GM18498 (cell line): ENCODE measurements at regions not wholly inside any gene's neighbourhood (a gene's known extent, or its start where the extent isn't known, plus 50 kb on each side); places are given as distances from the start of the nearest gene placed in this dataset.
"Not testable (repeated sequence)": the region's sequence is repeated elsewhere in the genome, so short reads cannot be mapped to it uniquely, and the experiment has no call there.

Experiments used
- ATAC-seq: cut with Tn5 transposase; IDR thresholded peaks from one replicate; pipeline ENCODE4 v1.9.1; 2021; ENCODE audit warnings: mild to moderate bottlenecking, moderate library complexity; ENCODE audit not compliant: unreplicated experiment

DNA sequence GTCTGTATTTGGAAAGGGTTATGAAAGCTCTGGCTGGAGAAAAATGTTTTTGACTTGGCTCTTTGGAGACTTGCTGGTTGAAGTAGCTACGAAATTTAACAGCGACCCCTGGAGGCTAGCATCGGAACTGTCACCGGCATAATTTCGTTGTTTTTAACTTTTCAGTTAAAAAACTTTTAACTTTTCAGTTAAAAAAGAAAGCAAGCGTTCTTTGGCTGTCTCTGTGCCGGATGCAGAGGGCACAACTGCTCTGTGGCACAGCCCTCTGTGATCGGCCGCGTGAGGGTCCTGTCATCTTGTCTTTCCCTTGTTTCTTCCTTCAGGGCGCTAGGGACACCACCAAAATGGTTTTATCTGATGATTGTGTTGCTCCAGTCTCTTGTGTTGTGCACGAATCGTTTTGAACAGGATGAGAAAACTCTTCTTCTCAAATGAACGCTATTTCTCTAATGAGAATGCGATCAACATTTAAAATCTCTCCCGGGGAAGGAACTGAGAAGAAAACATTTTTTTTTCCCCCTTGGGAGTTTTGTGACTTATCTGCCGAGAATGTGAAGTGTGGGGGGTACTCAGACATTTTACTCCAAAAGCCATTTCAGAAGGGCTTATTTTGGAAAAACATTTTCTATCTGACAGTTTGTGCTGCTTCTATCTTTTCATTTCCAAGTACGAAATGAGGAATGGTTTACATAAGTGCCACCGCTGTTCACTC lies 57.1 kb downstream of the ADCYAP1 start:
- ATAC-seq, result no peak

DNA sequence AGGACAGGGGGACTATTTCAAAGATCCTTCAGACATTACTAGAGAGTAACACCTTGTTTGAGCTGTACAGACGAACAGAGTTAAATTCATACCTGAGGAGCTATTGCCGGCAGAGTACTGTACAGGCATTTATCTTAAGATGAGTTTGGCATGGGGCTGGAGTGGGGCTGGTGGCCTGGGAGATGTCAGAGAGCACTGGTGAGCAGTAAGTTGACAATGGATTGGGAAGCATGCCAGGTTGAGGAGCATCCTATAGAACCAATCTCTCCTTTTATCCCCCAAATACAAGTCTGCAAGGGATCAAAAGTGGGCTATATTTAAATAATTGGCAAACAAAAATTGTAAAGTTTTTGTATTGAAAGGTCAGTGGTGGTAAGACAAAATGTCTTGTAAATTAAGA lies 58.6 kb downstream of the ADCYAP1 start:
- no peak for ATAC-seq

DNA sequence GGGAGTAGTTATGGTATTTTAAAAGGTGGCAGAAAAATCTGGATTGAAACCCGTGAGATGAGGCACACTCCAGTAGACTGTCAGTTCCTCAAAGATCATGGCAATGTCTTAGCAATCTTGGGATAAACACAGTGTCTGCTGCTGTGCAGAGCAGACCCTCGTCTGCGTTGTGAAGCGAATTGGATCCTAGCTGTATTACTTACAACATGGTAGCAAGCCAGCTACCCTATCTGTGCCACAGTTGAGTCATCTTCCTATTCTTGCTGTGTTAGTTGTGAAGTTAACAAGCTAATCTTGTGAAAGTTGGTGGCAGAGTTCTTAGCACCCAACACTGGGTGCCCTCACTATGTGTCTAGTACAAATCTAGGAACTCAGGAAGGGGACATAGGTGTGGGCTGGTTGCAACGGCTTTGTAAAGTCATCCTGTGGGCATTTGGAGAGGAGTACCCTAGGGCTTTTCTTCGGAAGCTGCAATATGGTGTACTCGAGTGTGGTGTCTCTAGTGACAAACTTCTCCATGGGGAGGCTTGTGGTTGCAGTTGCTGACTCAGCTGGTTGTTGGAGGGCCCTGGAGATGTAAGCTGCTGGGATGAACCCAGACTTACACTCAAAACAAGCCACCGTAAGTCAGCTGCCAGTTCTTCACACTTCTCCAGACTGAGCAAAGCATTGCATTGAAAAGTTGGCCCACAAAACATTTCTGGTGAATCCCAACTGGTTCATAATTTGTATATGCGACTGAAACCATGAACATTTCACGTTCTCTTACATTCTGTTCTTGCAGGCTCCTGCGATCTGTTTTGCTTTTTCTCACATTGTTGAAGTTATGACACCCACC lies 61.5 kb downstream of the ADCYAP1 start:
- ATAC-seq, result no peak

DNA sequence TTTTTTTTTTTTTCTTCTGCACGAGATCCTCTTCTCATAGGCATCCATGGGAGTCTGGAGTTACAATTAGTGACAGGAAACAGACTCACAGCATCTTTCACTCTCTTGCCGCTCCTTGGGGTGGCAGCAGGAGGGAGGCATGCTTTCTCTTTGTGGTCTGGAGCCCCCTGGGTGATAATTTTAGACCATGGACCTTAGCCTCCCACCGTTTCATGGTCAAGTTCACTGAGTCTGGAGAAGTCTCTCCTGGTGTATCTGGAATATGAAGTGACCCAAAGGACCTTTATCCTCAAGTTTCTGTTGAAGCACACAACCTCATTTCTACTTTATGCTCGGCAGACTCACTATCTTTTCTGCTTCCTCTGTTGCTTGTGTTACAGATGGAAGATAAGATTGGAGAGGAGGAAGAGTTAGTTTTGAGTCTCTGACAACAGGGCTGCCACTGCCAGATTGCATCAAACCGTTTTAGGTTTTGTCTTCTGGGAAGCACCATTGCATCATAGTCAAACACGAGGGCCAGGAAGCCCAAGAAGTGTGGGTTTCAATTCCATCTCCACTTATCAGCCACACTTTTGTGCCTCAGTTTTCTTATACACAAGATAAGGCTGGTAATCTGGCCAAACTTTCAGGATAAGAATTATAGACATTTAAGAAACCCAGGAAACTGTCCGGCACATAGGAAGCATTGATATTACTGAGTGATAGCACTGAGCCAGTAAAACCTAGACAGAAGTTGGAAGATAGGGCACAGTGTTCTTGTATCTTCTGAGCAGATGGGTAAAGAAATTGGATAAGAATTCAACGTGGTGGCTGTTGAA lies 62.3 kb downstream of the ADCYAP1 start:
- no peak for ATAC-seq

DNA sequence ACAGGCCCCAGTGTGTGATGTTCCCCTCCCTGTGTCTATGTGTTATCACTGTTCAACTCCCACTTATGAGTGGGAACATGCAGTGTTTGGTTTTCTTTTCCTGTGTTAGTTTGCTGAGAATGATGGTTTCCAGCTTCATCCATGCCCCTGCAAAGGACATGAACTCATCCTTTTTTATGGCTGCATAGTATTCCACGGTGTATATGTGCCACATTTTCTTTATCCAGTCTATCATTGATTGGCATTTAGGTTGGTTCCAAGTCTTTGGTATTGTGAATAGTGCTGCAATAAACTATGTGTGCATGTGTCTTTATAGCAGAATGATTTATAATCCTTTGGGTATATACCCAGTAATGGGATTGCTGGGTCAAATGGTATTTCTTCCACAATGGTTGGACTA lies 64.2 kb downstream of the ADCYAP1 start:
- not testable (repeated sequence) for ATAC-seq

DNA sequence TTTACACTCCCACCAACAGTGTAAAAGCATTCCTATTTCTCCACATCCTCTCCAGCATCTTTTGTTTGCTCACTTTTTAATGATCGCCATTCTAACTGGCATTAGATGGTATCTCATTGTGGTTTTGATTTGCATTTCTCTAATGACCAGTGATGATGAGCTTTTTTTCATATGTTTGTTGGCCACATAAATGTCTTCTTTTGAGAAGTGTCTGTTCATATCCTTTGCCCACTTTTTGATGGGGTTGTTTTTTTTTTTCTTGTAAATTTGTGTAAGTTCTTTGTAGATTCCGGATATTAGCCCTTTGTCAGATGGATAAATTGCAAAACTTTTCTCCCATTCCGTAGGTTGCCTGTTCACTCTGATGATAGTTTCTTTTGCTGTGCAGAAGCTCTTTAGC lies 64.6 kb downstream of the ADCYAP1 start:
- ATAC-seq, result not testable (repeated sequence)

DNA sequence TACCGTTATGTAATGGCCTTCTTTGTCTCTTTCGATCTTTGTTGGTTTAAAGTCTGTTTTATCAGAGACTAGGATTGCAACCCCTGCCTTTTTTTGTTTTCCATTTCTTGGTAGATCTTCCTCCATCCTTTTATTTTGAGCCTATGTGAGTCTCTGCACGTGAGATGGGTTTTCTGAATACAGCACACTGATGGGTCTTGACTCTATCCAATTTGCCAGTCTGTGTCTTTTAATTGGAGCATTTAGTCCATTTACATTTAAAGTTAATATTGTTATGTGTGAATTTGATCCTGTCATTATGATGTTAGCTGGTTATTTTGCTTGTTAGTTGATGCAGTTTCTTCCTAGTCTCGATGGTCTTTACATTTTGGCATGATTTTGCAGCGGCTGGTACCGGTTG lies 69.9 kb downstream of the ADCYAP1 start:
- ATAC-seq, result not testable (repeated sequence)

DNA sequence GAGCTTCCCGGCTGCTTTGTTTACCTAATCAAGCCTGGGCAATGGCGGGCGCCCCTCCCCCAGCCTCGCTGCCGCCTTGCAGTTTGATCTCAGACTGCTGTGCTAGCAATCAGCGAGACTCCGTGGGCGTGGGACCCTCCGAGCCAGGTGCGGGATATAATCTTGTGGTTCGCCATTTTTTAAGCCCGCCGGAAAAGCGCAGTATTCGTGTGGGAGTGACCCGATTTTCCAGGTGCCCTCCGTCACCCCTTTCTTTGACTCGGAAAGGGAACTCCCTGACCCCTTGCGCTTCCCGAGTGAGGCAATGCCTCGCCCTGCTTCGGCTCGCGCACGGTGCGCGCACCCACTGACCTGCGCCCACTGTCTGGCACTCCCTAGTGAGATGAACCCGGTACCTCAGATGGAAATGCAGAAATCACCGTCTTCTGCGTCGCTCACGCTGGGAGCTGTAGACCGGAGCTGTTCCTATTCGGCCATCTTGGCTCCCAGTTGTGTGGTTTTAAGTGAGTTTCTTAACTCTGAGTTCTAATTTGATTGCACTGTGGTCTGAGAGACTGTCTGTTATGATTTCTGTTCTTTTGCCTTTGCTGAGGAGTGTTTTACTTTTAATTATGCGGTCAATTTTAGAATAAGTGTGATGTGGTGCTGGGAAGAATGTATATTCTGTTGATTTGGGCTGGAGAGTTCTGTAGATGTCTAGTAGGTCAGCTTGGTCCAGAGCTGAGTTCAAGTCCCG lies 71.9 kb downstream of the ADCYAP1 start:
- ATAC-seq, result not testable (repeated sequence)

DNA sequence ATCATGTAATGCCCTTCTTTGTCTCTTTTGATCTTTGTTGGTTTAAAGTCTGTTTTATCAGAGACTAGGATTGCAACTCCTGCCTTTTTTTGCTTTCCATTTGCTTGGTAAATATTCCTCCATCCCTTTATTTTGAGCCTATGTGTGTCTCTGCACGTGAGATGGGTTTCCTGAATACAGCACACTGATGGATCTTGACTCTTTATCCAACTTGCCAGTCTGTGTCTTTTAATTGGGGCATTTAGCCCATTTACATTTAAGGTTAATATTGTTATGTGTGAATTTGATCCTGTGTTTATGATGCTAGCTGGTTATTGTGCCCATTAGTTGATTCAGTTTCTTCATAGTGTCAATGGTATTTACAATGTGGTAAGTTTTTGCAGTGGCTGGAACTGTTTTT lies 72.7 kb downstream of the ADCYAP1 start:
- ATAC-seq, result not testable (repeated sequence)

DNA sequence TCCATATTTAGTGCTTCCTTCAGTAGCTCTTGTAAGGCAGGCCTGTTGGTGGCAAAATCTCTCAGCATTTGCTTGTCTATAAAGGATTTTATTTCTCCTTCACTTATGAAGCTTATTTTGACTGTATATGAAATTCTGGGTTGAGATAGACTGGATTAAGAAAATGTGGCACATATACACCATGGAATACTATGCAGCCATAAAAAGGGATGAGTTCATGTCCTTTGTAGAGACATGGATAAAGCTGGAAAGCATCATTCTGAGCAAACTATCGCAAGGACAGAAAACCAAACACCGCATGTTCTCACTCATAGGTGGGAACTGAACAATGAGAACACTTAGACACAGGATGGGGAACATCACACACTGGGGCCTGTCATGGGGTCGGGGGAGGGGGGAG lies 73.1 kb downstream of the ADCYAP1 start:
- not testable (repeated sequence) for ATAC-seq

DNA sequence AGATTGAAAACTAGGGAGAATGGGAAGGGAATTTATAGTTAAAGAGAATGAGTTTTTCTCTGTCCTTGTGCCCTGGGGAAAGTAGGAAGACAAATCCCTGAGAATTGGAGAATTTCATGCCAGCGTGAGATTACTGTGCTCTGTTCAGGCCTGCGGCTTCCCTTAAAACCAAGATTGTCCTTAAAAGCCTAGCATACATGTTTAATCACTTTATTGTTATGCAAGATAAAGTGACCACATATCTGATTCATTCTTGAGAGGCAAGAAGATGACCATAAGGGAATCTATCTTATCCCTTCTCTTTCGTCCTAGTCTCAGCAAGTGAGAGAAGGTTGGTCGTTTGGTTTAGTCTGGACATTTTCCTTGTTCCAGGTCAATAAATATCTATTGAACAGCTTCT lies 75.9 kb downstream of the ADCYAP1 start:
- ATAC-seq, result no peak

DNA sequence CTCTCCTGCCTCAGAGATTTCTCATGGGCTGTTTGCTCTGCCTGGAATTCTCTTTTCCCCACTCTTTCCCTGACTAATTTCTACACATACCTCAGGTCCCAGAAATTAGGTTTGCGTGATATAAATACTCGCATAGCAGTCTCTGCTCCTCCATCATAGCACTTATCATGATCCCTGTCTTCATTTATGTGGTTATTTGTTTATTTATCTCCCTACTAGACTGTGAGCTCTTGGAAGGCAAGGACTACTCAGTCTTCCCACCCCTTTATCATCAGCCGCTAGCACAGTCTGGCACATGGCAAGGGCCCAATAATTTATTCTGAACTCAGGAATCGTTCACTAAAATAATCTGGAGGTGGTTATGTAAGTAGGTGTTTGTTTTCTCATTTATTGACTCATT lies 79.3 kb downstream of the ADCYAP1 start:
- no peak for ATAC-seq

DNA sequence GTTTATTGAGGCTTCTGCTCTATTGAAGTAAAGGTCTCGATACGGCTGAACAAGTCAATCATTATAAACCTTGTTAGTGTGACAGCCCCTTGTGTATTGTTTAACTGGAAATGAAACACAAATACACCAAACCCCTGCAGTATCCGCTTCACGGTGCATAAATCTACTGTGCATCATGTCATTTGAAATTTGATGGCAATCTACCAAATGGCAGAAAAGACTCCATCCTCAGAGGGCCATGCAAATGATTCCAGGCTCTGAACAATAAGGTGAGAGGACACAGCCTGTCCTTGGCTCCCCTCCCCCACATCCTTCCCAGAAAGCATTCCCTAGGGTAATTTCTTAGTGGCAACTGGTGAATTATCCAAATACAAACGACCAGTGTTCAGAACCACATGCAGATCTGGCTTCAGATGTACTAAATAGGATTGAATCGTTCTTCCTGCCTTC lies 80.6 kb downstream of the ADCYAP1 start:
- no peak for ATAC-seq

DNA sequence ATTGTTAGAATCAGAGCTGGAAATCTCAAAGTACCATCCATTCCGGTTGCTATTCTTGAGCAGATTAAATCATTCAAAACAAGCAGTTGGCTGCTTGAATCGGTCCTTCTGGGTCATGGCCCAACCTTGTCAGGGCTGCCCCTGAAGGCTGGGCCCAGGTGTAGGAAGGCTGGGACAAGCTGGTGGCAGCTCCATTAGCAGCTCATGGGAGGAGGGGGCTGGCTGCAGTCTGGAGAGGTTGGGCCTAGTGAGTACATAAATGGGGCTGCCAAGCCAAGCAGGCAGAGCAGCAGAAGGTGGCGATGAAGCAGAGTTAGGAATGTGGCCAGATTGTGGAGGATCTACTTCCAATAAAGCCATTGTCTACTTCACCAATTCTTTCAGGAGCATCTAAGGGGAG lies 81.4 kb downstream of the ADCYAP1 start:
- no peak for ATAC-seq

DNA sequence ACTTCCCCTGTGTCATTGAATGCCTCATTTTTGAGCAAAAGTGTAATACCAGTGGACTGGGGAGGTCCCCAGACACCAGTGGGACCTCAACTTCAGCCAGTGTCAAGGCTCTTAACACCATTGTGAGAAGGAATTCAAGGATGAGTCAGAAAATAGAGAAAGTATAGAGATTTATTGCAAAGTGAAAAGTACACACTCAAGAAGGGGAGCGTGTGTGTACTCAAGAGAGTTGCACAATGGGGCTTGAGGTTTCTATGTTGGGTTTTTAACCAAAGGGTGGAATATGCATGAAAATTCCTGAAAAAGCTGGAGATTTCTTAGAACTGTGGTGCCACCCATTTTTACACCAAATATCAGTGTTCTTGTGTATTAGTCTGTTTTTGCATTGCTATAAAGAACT lies 81.9 kb downstream of the ADCYAP1 start:
- ATAC-seq, result no peak

DNA sequence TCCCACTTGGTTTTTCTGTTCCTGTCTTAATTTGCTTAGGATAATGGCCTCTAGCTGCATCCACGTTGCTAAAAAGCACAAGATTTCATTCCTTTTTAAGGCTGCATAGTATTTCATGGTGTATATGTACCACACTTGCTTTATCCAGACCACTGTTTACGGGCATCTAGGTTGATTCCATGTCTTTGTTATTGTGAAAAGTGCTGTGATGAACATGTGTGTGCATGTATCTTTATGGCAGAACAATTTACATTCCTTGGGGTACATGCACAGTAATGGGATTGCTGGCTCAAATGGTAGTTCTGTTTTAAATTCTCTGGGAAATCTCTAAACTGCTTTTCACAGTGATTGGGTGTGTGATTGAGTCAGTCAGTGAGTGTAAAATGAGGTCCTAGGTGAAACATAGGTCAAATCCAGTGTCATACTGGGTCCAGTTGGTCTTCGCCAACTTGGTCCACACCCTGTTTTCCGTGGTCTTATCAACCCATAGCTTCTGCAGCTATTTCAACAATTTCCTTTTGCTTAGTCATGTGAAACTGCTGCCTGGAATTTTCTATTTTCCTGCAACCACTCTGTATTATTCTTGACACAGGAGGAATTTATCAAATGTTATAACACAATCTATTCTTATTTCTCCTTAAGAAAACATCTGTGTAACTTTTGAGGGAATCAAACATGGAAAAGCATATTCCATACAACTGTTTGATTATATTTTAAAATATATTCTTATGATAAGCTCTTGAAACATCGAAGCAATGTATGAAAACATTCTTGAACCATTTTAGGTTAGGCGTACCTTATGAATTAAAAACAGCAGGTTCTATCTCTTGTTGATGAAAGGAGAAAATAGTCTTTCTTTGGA lies 82.9 kb downstream of the ADCYAP1 start:
- no peak for ATAC-seq

DNA sequence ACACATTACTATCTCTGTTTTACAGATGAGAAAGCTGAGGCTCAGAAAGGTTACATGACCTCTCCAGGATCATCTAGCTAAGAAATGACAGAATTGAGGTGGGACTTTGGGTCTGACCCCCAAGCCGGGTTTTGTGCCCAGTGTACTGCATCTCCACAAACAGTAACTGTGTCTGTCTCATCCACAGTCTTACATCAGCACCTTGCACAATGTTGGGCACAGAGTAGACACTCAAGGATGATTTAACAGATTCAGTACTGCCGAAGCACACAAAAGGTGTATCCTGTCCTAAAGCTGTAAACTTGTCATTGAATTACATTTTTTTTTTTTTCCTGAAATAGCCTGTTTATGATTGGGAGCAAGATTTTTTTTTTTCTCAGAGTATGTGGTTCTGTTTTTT lies 84.8 kb downstream of the ADCYAP1 start:
- ATAC-seq, result no peak

DNA sequence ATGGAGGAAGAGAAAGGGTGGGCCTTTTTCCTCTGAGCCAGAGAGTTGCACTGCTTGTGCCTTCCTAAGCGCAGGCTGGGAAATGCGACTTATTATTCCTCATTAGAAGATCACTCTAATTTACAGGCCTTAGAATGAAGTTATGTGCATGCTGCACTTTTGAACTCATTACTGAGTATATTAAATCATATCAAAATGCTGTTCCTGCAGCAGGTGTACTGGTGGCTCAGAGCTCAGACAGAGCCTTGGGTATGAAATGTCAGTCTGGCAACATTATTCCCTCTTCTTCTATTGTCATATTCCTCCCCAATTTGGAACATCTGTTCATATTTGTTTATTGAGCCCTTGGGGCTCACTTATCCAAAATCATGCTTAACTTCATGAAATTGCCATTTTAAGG lies 85.5 kb downstream of the ADCYAP1 start:
- ATAC-seq, result no peak

DNA sequence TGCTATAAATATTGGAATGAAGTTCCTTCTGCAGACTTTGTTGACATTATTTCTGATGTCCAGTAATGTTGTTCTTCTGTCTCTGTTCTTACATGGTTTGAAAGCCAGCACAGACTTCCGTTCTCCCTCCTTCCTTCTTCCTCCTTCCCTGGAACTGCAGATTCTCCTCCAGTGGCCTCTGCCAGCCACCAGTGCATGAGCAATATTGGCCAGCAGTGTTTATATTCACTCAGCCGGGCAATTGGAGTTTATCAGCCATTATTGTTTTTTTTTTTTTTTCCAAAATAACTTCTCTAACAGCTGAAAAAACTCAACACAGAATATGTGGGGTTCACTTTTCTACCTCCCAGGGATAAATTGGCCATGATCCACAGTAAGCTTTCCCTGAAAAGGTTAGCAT lies 86.8 kb downstream of the ADCYAP1 start:
- no peak for ATAC-seq

DNA sequence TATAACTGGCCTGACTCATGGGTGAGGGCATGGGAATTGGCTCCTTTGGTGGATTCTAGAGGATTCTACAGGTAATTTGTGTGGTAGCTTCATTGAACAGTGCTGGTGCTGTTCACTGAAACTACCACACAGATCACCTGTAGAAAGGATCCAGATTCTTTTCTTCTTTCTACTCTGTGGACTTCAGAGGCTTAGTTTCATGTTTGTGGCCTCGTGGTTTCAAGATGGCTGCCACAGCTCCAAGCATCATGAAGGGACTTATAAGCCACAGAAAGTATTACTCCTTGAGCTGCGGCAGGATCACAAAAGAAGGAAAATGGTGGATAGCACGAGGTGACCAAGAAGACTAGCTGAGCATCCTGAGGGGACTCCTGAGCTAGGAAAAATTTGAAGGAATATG lies 88.9 kb downstream of the ADCYAP1 start:
- no peak for ATAC-seq
